D341Med (cell line): ENCODE measurements at regions not wholly inside any gene's neighbourhood (a gene's known extent, or its start where the extent isn't known, plus 50 kb on each side); places are given as distances from the start of the nearest gene placed in this dataset.

ENCODE experiments used
- DNase-seq: peaks from one replicate; pipeline ENCODE4 v3.0.0; 2012; ENCODE audit warnings: low spot score

GRCh38 chr6:14696367-14696766 lies 549.5 kb upstream of the JARID2 start:
- DNase-seq, result no peak

GRCh38 chr6:14697427-14697826 lies 548.4 kb upstream of the JARID2 start:
- DNase-seq, result no peak

- no peak for DNase-seq
These were observed 545.9 kb upstream of the JARID2 start for GRCh38 chr6:14699803-14700601.

GRCh38 chr6:14701946-14702345 lies 543.9 kb upstream of the JARID2 start:
- no peak for DNase-seq

- no peak for DNase-seq
These were observed 543.2 kb upstream of the JARID2 start for GRCh38 chr6:14702678-14703077.

- no peak for DNase-seq
These were observed 542.3 kb upstream of the JARID2 start for GRCh38 chr6:14703586-14703985.

GRCh38 chr6:14704383-14705271 lies 541.2 kb upstream of the JARID2 start:
- no peak for DNase-seq

GRCh38 chr6:14705841-14706377 lies 540.0 kb upstream of the JARID2 start:
- no peak for DNase-seq

GRCh38 chr6:14706378-14706929 lies 539.4 kb upstream of the JARID2 start:
- DNase-seq, result no peak

GRCh38 chr6:14707276-14707675 lies 538.6 kb upstream of the JARID2 start:
- no peak for DNase-seq

- DNase-seq, result no peak
These were observed 537.9 kb upstream of the JARID2 start for GRCh38 chr6:14707971-14708465.

GRCh38 chr6:14709066-14709670 lies 536.7 kb upstream of the JARID2 start:
- no peak for DNase-seq

- no peak for DNase-seq
These were observed 536.0 kb upstream of the JARID2 start for GRCh38 chr6:14709900-14710299.

GRCh38 chr6:14710421-14710820 lies 535.4 kb upstream of the JARID2 start:
- no peak for DNase-seq

GRCh38 chr6:14711056-14711703 lies 534.7 kb upstream of the JARID2 start:
- peak; percentile 48 for DNase-seq

- no peak for DNase-seq
These were observed 534.0 kb upstream of the JARID2 start for GRCh38 chr6:14711704-14712379.

GRCh38 chr6:14713008-14713960 lies 532.6 kb upstream of the JARID2 start:
- DNase-seq, result no peak

GRCh38 chr6:14713966-14714631 lies 531.8 kb upstream of the JARID2 start:
- no peak for DNase-seq

- DNase-seq, result no peak
These were observed 530.8 kb upstream of the JARID2 start for GRCh38 chr6:14715076-14715475.
